GM12874 (cell line): ENCODE measurements at regions not wholly inside any gene's neighbourhood (a gene's known extent, or its start where the extent isn't known, plus 50 kb on each side); places are given as distances from the start of the nearest gene placed in this dataset.

Source experiments
- CTCF ChIP-seq: IDR thresholded peaks from 2 replicates; pipeline ENCODE4 v1.5.1; 2011; ENCODE audit warnings: low read depth, mild to moderate bottlenecking, control low read depth, low read length, moderate library complexity; ENCODE audit not compliant: insufficient read depth

- TF ChIP-seq CTCF: no peak
Observed at GRCh38 chr15:92531406-92531805, 124.2 kb downstream of the FAM174B start.

GRCh38 chr15:92528736-92529135, 126.8 kb downstream of the FAM174B start:
- no peak for TF ChIP-seq CTCF

GRCh38 chr15:92527197-92527596, 128.4 kb downstream of the FAM174B start:
- no peak for TF ChIP-seq CTCF

- TF ChIP-seq CTCF: no peak
Observed at GRCh38 chr15:92525758-92526245, 129.8 kb downstream of the FAM174B start.

- TF ChIP-seq CTCF: no peak
Observed at GRCh38 chr15:92524874-92525565, 130.6 kb downstream of the FAM174B start.

GRCh38 chr15:92524161-92524560, 130.5 kb downstream of the ST8SIA2 start:
- no peak for TF ChIP-seq CTCF

- TF ChIP-seq CTCF: no peak
Observed at GRCh38 chr15:92523176-92523575, 129.5 kb downstream of the ST8SIA2 start.
